Nephron (organoid): ENCODE measurements at regions not wholly inside any gene's neighbourhood (a gene's known extent, or its start where the extent isn't known, plus 50 kb on each side); places are given as distances from the start of the nearest gene placed in this dataset.

ENCODE experiments used
- H3K27ac Mint-ChIP-seq, 3 experiments: 2 replicates each; pipeline ENCODE4 v1.8.0; 2020; ENCODE audit warnings: mixed read lengths in 3 of 3, mild to moderate bottlenecking in 2 of 3, moderate library complexity in 1 of 3
- H3K27me3 Mint-ChIP-seq: 2 replicates; pipeline ENCODE4 v1.8.0; 2021; ENCODE audit warnings: low read depth, mild to moderate bottlenecking, moderate library complexity, mixed read lengths
- H3K36me3 Mint-ChIP-seq: 2 replicates; pipeline ENCODE4 v1.8.0; 2020; ENCODE audit warnings: low read depth, mixed read lengths
- H3K4me1 Mint-ChIP-seq: 2 replicates; pipeline ENCODE4 v1.8.0; 2020; ENCODE audit warnings: mixed read lengths
- H3K4me3 Mint-ChIP-seq, 3 experiments: 2 replicates each; pipeline ENCODE4 v1.8.0; 2020; ENCODE audit warnings: mild to moderate bottlenecking in 3 of 3, mixed read lengths in 3 of 3, moderate library complexity in 2 of 3
- H3K9me3 Mint-ChIP-seq: 2 replicates; pipeline ENCODE4 v1.8.0; 2020; ENCODE audit warnings: mixed read lengths
- TF ChIP-seq, protein P1 (sequence below), 3 experiments: fragments of 200-600 bp; sonication (generic); IDR thresholded peaks; one replicate each; pipeline ENCODE4 v1.5.0; 2021; ENCODE audit warnings: antibody characterized with exemption in 3 of 3; ENCODE audit not compliant: unreplicated experiment in 3 of 3

DNA sequence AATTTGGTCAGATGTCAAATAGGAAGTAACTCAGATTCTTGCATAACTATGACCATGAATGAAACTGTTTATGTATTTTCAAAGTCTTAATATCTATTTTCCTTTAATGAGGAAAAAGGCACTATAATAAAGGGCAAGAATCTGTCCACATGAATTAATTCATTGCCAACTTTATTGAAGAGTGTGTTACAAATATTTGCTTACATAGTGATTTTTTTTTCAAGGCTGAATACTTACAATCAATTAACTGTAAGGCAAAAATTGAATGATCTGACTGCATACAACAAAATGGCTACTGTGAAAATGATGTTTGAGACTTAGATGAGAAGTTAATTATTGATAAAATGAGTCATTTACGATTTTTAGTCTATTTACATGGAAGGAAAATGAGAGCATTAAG, 475.0 kb downstream of the DNAJB9 start:
- H3K4me3 Mint-ChIP-seq = no peak overlapping the region
- no peaks in the 10 kb centered on the region for H3K4me1 Mint-ChIP-seq
- H3K36me3 Mint-ChIP-seq = no peaks in the 10 kb centered on the region
- H3K27ac Mint-ChIP-seq = no peak overlapping the region
- peaks cover 4% of the 10 kb centered on the region for H3K27me3 Mint-ChIP-seq
- TF ChIP-seq, protein P1, sequence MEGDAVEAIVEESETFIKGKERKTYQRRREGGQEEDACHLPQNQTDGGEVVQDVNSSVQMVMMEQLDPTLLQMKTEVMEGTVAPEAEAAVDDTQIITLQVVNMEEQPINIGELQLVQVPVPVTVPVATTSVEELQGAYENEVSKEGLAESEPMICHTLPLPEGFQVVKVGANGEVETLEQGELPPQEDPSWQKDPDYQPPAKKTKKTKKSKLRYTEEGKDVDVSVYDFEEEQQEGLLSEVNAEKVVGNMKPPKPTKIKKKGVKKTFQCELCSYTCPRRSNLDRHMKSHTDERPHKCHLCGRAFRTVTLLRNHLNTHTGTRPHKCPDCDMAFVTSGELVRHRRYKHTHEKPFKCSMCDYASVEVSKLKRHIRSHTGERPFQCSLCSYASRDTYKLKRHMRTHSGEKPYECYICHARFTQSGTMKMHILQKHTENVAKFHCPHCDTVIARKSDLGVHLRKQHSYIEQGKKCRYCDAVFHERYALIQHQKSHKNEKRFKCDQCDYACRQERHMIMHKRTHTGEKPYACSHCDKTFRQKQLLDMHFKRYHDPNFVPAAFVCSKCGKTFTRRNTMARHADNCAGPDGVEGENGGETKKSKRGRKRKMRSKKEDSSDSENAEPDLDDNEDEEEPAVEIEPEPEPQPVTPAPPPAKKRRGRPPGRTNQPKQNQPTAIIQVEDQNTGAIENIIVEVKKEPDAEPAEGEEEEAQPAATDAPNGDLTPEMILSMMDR (IDR thresholded peaks at IDR 0.05; ENCODE audit: unreplicated experiment in 3 of 3) = no peak
- peaks cover 6% of the 10 kb centered on the region for H3K9me3 Mint-ChIP-seq

- TF ChIP-seq, protein P1 (IDR thresholded peaks at IDR 0.05; ENCODE audit: unreplicated experiment in 3 of 3) = no peak
- Mint-ChIP-seq H3K36me3 (no peaks in the 10 kb centered on the region), H3K27me3 (no peaks in the 10 kb centered on the region), H3K4me3 (no peak overlapping the region), H3K4me1 (no peaks in the 10 kb centered on the region), H3K27ac (no peak overlapping the region), H3K9me3 (no peaks in the 10 kb centered on the region)
Observed at GRCh38 chr7:109049366-109049765, 479.7 kb downstream of the DNAJB9 start.

GRCh38 chr7:109059089-109059488, 489.4 kb downstream of the DNAJB9 start:
- Mint-ChIP-seq H3K4me1 (no peaks in the 10 kb centered on the region), H3K36me3 (no peaks in the 10 kb centered on the region), H3K9me3 (no peaks in the 10 kb centered on the region), H3K4me3 (no peak overlapping the region), H3K27me3 (no peaks in the 10 kb centered on the region), H3K27ac (no peak overlapping the region)
- TF ChIP-seq, protein P1 (IDR thresholded peaks at IDR 0.05; ENCODE audit: unreplicated experiment in 3 of 3) = no peak

GRCh38 chr7:109062798-109063197, 493.1 kb downstream of the DNAJB9 start:
- TF ChIP-seq, protein P1 (IDR thresholded peaks at IDR 0.05; ENCODE audit: unreplicated experiment in 3 of 3) = no peak
- H3K9me3 Mint-ChIP-seq = no peaks in the 10 kb centered on the region
- no peaks in the 10 kb centered on the region for H3K36me3 Mint-ChIP-seq
- H3K27ac Mint-ChIP-seq = no peak overlapping the region
- H3K4me1 Mint-ChIP-seq = no peaks in the 10 kb centered on the region
- no peak overlapping the region for H3K4me3 Mint-ChIP-seq
- H3K27me3 Mint-ChIP-seq = peaks cover 4% of the 10 kb centered on the region

DNA sequence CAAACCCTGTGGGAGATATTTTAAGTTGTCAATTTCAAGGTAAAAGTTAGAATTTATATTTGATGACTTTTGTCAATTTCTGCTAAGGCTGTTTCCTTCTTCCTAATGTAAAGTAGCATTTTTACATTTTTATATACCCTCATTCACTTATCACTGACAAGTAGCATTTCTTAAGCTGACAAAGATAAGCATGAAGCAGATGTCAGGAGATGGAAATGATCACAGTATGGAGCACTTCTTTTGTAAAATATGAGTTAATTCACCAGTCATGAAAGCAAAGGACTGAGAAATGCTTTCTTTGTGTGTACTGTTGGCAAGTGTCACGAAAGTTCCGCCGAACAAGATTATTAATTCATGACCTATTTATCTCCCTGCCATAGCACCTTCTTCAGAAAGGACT, 503.9 kb downstream of the DNAJB9 start:
- H3K36me3 Mint-ChIP-seq = no peaks in the 10 kb centered on the region
- H3K27me3 Mint-ChIP-seq = no peaks in the 10 kb centered on the region
- no peak overlapping the region for H3K27ac Mint-ChIP-seq
- H3K4me3 Mint-ChIP-seq = no peak overlapping the region
- TF ChIP-seq, protein P1 (IDR thresholded peaks at IDR 0.05; ENCODE audit: unreplicated experiment in 3 of 3) = no peak
- H3K9me3 Mint-ChIP-seq = no peaks in the 10 kb centered on the region
- no peaks in the 10 kb centered on the region for H3K4me1 Mint-ChIP-seq

- H3K27ac Mint-ChIP-seq = no peak overlapping the region
- H3K27me3 Mint-ChIP-seq = no peaks in the 10 kb centered on the region
- H3K9me3 Mint-ChIP-seq = no peaks in the 10 kb centered on the region
- TF ChIP-seq, protein P1 (IDR thresholded peaks at IDR 0.05; ENCODE audit: unreplicated experiment in 3 of 3) = no peak
- H3K4me1 Mint-ChIP-seq = no peaks in the 10 kb centered on the region
- H3K36me3 Mint-ChIP-seq = no peaks in the 10 kb centered on the region
- no peak overlapping the region for H3K4me3 Mint-ChIP-seq
Observed at GRCh38 chr7:109076396-109076972, 506.8 kb downstream of the DNAJB9 start.
